Heart right ventricle (tissue), 16 donors: ENCODE measurements at regions not wholly inside any gene's neighbourhood (a gene's known extent, or its start where the extent isn't known, plus 50 kb on each side); places are given as distances from the start of the nearest gene placed in this dataset.

ENCODE experiments used
- ATAC-seq, 8 donors: fragments of 200-7000 bp; cut with Tn5 transposase; one replicate each; pipeline ENCODE4 v1.9.1; 2020; ENCODE audit warnings: mild to moderate bottlenecking in 8 of 8, moderate library complexity in 8 of 8, moderate number of reproducible peaks in 1 of 8
- DNase-seq, 2 donors: peaks; one replicate each; pipeline ENCODE4 v3.0.0-alpha.2; 2020
- H3K27ac ChIP-seq, 10 donors: fragments of 200-600 bp; sonication (generic) in 2 of 10; one replicate each; pipeline versions ENCODE4 v1.5.0 to v1.8.0; 2020 to 2022; ENCODE audit warnings: mild to moderate bottlenecking in 3 of 10
- H3K27me3 ChIP-seq, 7 donors: fragments of 200-600 bp; one replicate each; pipeline ENCODE4 v1.8.0; 2021 to 2022; ENCODE audit warnings: mild to moderate bottlenecking in 2 of 7
- H3K36me3 ChIP-seq, 9 donors: fragments of 200-600 bp; sonication (generic) in 1 of 9; one replicate each; pipeline versions ENCODE4 v1.5.0 to v1.8.0; 2020 to 2022; ENCODE audit warnings: mild to moderate bottlenecking in 2 of 9
- H3K4me1 ChIP-seq, 9 donors: fragments of 200-600 bp; sonication (generic) in 1 of 9; one replicate each; pipeline versions ENCODE4 v1.5.0 to v1.8.0; 2020 to 2022; ENCODE audit warnings: mild to moderate bottlenecking in 4 of 9
- H3K4me3 ChIP-seq, 10 donors: fragments of 200-600 bp; sonication (generic) in 2 of 10; one replicate each; pipeline versions ENCODE4 v1.5.0 to v1.8.0; 2020 to 2022; ENCODE audit warnings: mild to moderate bottlenecking in 7 of 10, moderate library complexity in 2 of 10
- H3K9me3 ChIP-seq, 11 donors: fragments of 200-600 bp in 10 of 11; sonication (generic) in 2 of 11; one replicate each; pipeline versions ENCODE4 v1.5.0 to v1.8.0; 2013 to 2022; ENCODE audit warnings: mild to moderate bottlenecking in 2 of 11, control low read depth in 1 of 11, moderate library complexity in 1 of 11
- CTCF ChIP-seq, 9 donors: fragments of 200-600 bp; sonication (generic) in 2 of 9; IDR thresholded peaks; one replicate each; pipeline versions ENCODE4 v1.5.0 to v1.8.0; 2021 to 2022; ENCODE audit warnings: antibody characterized with exemption in 9 of 9, mild to moderate bottlenecking in 5 of 9, moderate library complexity in 1 of 9
- WGBS, 2 donors: extraction: QIAGEN DNeasy Blood & Tissue Kit; methylation state at CpG; one replicate each; pipeline ENCODE4 v1.1.7; 2013; ENCODE audit warnings: inconsistent platforms in 1 of 2; 5-methylcytosine and 5-hydroxymethylcytosine counted together
- intact Hi-C, 10 donors: fragments of 100-400 bp; cut with DNase I; formaldehyde crosslinking; loops; one replicate each; pipeline versions ENCODE4 v1.11.1 to v1.14.2; 2022
- donor health status: Arrhythmogenic right ventricular cardiomyopathy.
- donor health status: ischemic (EF 13 %, LVEDD 7.1; RV severe dilation, severe dysfunction).
- donor health status: healthy with polysubstance abuse.
- donor health status: DM: no; HTN: yes; CAD: no.
- donor health status: DM: no; HTN: no; CAD: no.
- donor health status: ischemic (EF 25% LVEDD 6.9; RV normal size, moderate dysfunction).
- donor health status: ischemic (EF 25% LVEDD 5.7; RV mildly dilated, moderate dysfunction).
- donor health status: healthy.
- donor health status: DM: yes; HTN: yes; CAD: no.
- donor health status: Ischemic cardiomyopathy.
- donor health status: ischemic (EF 35%, LVEDD 5.7; RV mildly dilated, moderate dysfunction).
- donor health status: nonischemic (EF 11% LVEDD 7.7; RV severe dilation, severe dysfunction).
- donor health status: DM: yes; HTN: yes; CAD: no.
- donor health status: PGD.
- donor health status: ischemic (EF 29% LVEDD 5.4; RV normal size, mild dysfunction).
- donor health status: nonischemic (EF 23%, LVEDD 6.1; RV moderate dilation, normal function).

- WGBS, 2 donors = 37 to 59% methylated on average over 9 of the region's 9 CpGs
- no peak for DNase-seq
- peaks cover 34 to 87% (median 83%) of the 10 kb centered on the region in 9 donors for H3K4me1 ChIP-seq
Measured at GRCh38 chr22:46056546-46057245, 79.7 kb upstream of the WNT7B start.

GRCh38 chr22:46057246-46058090, 80.5 kb upstream of the WNT7B start:
- Histone ChIP-seq H3K36me3 (no peaks in the 10 kb centered on the region), H3K27me3 (no peaks in the 10 kb centered on the region), H3K4me3 (peak overlapping the region in 9 of 10 donors; percentile 3 to 87 (median 76)), H3K9me3 (no peaks in the 10 kb centered on the region), H3K4me1 (peaks cover 29 to 86% (median 82%) of the 10 kb centered on the region in 9 donors), H3K27ac (peak overlapping the region; percentile 98 to 100 (median 100))
- DNase-seq (no peak), ATAC-seq (no peak)
- 15 to 37% methylated on average over 17 of the region's 17 CpGs for WGBS, 2 donors
- TF ChIP-seq CTCF (IDR thresholded peaks at IDR 0.05) = no peak
- intact Hi-C loops = no loop called here

More at GRCh38 chr22:46056546-46057245, 79.7 kb upstream of the WNT7B start:
- H3K27me3 ChIP-seq = no peaks in the 10 kb centered on the region
- peak overlapping the region in 9 of 10 donors; percentile 22 to 87 (median 76) for H3K4me3 ChIP-seq
- no peak for ATAC-seq
- TF ChIP-seq CTCF (IDR thresholded peaks at IDR 0.05) = no peak
- H3K27ac ChIP-seq = peak overlapping the region; percentile 98 to 100 (median 100)
- no peaks in the 10 kb centered on the region for H3K9me3 ChIP-seq
- no peaks in the 10 kb centered on the region for H3K36me3 ChIP-seq
- intact Hi-C loops = no loop called here

- Histone ChIP-seq H3K4me1 (peaks cover 31 to 84% (median 82%) of the 10 kb centered on the region in 9 donors), H3K27me3 (no peaks in the 10 kb centered on the region), H3K4me3 (peak overlapping the region in 9 of 10 donors; percentile 3 to 87 (median 76)), H3K27ac (peak overlapping the region; percentile 98 to 100 (median 100)), H3K9me3 (no peaks in the 10 kb centered on the region), H3K36me3 (no peaks in the 10 kb centered on the region)
- peak; percentile 36 to 78 for DNase-seq
- ATAC-seq = peak in 7 of 8 donors; percentile 14 to 40 (median 22)
- WGBS, 2 donors = 10 to 19% methylated on average over 6 of the region's 6 CpGs
- intact Hi-C loops = no loop called here
- TF ChIP-seq CTCF (IDR thresholded peaks at IDR 0.05) = no peak
Measured at GRCh38 chr22:46058091-46058420, 81.1 kb upstream of the WNT7B start.
